NK-92 treated with Interleukin-12 subunit alpha and Interleukin-12 subunit beta, amount 100 ng/mL, for 24 hours (cell line): ENCODE measurements at regions not wholly inside any gene's neighbourhood (a gene's known extent, or its start where the extent isn't known, plus 50 kb on each side); places are given as distances from the start of the nearest gene placed in this dataset.

Source experiments
- DNase-seq: peaks from one replicate; lab custom pipeline; 2025; lab: John Stamatoyannopoulos, UW

GRCh38 chr6:168968801-168969200 lies 284.8 kb downstream of the THBS2 start:
- no peak for DNase-seq

DNA sequence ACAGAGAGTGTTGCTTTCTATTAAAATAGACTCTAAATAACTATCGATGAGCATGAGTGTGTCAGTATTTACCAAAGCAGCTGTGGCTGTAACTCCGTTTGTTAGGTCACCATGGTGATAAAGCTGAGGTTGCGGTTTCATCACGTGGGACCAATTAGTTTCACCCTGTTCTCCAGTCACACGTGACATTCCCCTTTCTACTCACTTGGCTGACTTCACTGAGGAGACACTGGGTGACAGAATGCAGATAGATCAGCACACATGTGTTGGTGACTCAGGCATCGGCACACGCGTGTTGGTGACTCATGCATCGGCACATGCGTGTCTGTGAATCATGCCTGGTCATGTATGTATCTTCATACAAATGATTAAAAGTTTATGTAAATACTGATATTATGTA lies 285.4 kb downstream of the THBS2 start:
- DNase-seq: peak; percentile 55

GRCh38 chr6:168967281-168967925 lies 286.2 kb downstream of the THBS2 start:
- no peak for DNase-seq

- no peak for DNase-seq
Measured at GRCh38 chr6:168964138-168964835, 289.4 kb downstream of the THBS2 start.

DNA sequence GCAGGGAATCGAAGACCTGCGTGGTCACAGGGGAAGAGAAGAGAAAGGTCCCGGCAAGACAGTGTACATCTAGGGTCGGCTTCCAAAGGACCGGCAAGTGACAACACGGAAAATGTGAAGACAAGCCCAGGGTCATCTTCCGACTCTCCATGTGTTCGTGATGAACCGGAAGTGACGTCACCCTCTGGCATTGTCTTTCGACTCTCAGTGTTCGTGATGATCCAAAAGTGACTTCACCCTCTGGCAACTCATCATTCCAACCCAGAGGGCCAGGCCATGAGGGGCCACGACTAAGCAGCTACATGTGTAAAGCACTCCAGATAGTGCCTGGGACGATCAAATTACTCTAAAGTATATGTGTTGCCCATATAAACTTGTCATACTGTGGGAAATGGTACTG lies 290.8 kb downstream of the THBS2 start:
- no peak for DNase-seq

DNA sequence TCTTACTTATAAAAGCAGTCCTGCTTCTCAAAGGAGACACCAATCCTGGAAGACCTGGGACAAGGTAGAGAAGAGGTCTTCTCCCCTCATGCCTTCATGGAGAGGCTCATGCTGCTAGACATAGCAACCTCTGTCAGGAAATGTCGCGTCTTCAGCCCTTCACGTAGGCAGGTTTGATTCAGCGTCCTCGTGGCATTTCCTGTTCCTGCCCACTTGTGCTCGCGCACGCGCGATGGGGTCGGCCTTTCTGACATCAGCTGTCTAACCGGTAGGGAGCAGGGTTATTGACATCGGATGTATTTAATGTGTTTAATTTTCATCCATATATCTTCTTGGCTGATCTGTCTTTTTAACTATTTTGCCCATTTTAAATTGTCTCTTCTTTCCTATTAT lies 292.4 kb downstream of the THBS2 start:
- no peak for DNase-seq

- no peak for DNase-seq
Measured at GRCh38 chr6:168960551-168961263, 292.9 kb downstream of the THBS2 start.

- no peak for DNase-seq
Measured at GRCh38 chr6:168959696-168960095, 293.9 kb downstream of the THBS2 start.

- DNase-seq: peak; percentile 52
Measured at GRCh38 chr6:168956884-168957730, 296.5 kb downstream of the THBS2 start.

GRCh38 chr6:168956141-168956838 lies 297.4 kb downstream of the THBS2 start:
- no peak for DNase-seq

- DNase-seq: no peak
Measured at GRCh38 chr6:168953461-168953860, 300.2 kb downstream of the THBS2 start.

DNA sequence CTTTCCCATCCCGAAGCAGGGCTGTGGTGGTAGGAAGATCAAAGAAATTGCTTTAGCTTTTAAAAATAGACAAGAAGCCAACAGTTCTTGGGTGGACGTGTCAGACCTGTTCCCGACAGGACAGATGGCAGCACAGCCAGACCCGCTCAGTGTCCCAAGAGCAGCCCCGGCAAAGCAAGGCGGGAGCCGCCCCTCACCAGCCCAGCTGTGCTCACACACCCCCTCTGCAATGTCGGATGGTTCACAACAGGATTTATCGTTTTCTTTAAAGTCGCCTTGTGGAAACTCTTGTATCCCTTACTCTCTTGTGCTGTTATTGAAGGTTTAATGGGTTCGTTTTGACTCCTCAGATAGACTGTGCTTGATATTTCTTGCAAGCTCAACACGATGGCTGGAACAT lies 302.4 kb downstream of the THBS2 start:
- no peak for DNase-seq

DNA sequence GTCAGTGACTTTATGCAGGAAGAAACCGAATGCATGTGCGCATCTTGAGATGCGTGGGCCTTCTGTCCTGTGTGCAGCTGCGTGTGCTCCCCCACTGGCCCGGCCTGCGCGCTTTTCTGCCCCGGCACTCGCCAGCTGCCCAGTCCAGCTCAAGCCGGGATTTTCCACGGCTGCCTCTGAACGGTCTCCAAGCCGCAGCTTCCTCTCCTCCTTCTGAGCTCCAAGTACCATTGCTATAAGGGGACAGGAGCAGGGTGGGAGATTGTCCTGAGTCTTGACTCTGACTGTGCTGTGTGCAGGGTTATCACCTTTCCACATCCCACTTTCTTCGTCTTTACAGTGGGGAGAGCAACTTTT lies 302.8 kb downstream of the THBS2 start:
- no peak for DNase-seq

- no peak for DNase-seq
Measured at GRCh38 chr6:168949981-168950857, 303.4 kb downstream of the THBS2 start.

DNA sequence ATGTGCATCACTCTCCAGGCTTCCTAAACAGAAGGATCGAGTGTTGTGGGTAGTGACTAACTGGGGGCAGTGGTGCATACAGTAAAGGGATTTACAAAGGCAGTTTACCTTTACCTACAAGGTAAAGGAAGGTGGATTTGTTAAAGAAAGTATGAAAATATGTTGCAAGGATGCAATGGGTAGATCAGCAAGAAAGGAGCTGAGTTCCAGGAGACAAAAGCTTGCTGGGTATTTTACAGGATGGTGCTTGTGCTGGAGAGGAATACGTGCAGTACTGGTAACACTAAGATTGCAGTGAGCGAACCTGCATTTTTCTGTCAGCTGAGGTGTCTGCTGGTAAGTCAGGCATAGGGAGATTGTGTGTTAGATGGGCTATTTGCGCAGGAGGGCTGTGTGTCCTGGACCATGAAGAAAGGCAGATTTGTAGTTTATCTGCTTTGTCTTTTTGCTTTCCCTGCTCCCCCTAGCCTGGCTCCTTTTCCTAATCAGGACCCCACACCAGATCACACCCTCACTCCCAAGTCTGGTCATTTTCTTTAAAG lies 304.6 kb downstream of the THBS2 start:
- DNase-seq: no peak

GRCh38 chr6:168948002-168948401 lies 305.6 kb downstream of the THBS2 start:
- no peak for DNase-seq

- DNase-seq: no peak
Measured at GRCh38 chr6:168943231-168943905, 310.3 kb downstream of the THBS2 start.

GRCh38 chr6:168942646-168943045 lies 311.0 kb downstream of the THBS2 start:
- DNase-seq: no peak

DNA sequence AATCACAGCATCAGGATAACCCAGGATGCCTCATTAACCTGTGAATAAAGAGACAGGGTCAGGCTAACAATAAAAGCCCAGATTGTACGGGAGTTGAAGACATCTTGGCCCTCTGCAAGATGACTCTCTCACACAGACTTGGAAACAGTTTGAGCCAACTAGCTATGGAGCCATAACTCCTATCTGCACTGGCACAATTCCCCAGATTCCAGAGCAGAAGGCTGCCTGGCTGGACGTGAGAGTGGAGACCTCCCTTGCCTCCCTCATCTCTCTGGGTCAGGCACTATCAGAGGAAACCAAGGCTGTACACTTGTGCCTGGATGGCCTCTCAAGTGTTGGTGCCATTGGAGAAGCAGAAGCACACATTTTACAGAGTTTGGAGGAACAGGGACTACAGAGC lies 312.6 kb downstream of the THBS2 start:
- no peak for DNase-seq

DNA sequence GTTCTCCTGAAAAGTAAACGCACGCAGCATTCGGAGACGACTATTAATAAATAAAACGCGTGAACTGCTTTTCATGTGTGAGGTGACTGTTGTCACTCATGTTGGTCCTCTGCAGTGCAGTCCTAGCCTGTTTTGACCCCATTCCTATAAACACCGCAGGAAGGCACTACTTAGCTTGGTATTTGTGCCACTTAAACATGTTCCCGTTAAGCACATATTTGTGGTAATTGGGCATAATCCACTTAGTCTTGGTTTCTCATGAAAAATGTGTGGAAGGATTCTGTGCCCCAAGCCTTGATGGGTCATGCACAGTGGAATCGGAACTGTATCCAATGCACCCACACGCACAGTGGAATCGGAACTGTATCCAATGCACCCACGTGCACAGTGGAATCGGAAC lies 313.9 kb downstream of the THBS2 start:
- DNase-seq: no peak
